Suprapubic skin (tissue), 4 donors: ENCODE measurements at regions not wholly inside any gene's neighbourhood (a gene's known extent, or its start where the extent isn't known, plus 50 kb on each side); places are given as distances from the start of the nearest gene placed in this dataset.
"Not testable (repeated sequence)": the region's sequence is repeated elsewhere in the genome, so short reads cannot be mapped to it uniquely, and the experiment has no call there.

Experiments
- CTCF ChIP-seq, 2 donors: fragments of 200-600 bp in 1 of 2; fragments of 450-650 bp in 1 of 2; sonication (generic) in 1 of 2; IDR thresholded peaks; one replicate each; pipeline ENCODE4 v1.5.1; 2016 to 2019; ENCODE audit warnings: antibody characterized with exemption in 2 of 2, mild to moderate bottlenecking in 1 of 2, moderate library complexity in 1 of 2
- EP300 ChIP-seq: sonication (generic); formaldehyde crosslinking; IDR thresholded peaks from one replicate; pipeline ENCODE4 v1.6.1; 2017; ENCODE audit warnings: antibody characterized with exemption
- POLR2AphosphoS5 ChIP-seq, 3 donors: sonication (generic); formaldehyde crosslinking; IDR thresholded peaks; one replicate each; pipeline ENCODE4 v1.6.1; 2017; ENCODE audit warnings: antibody characterized with exemption in 3 of 3

DNA sequence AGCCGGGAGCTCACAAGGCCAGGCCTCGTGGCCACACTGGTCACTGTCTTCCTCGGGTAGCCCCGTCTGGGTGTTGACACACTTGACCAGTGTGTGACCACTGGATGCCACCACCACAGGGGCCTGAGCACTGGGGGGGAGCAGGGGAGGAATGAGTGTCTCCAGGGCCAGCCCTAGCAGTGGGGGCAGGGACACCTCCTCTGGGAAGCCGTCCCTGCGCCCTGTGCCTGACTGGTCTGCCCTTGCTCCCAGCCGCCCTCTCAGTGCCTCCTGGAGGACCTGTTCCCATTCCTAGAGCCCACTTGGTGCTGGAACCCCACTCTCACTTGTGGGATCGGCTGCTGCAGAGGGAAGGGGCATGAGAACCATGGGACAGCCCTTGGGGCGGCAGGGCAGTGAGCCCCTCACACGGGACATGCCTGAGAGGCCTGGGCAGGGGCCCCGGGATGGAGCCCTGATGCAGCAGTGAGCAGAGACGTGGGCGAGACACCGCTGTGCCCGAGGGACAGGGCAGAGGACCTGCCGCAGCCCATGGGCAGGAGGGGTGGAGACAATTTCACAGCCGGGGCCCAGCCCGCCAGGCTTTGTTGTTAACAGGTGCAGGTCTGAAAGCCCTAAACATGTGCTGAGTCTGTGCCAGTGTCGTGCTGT lies 121.7 kb upstream of the AKAP13 start:
- not testable (repeated sequence) for TF ChIP-seq CTCF (IDR thresholded peaks at IDR 0.05); POLR2AphosphoS5 (IDR thresholded peaks at IDR 0.05); EP300
